BJ (cell line): ENCODE measurements at regions not wholly inside any gene's neighbourhood (a gene's known extent, or its start where the extent isn't known, plus 50 kb on each side); places are given as distances from the start of the nearest gene placed in this dataset.

ENCODE experiments used
- CTCF ChIA-PET: fragments of 350-600 bp; formaldehyde crosslinking; extraction: SDS; loops from one replicate; lab custom pipeline; 2021; ENCODE audit warnings: antibody characterized with exemption, inconsistent platforms; lab: Yijun Ruan, JAX
- POLR2A ChIA-PET: fragments of 300-600 bp; sonication (Branson Sonifier 250); formaldehyde crosslinking; extraction: SDS; loops from one replicate; lab custom pipeline; 2021; ENCODE audit warnings: antibody characterized with exemption; lab: Charles Lee
- DNase-seq: peaks from one replicate; pipeline ENCODE4 v3.0.0-alpha.2; 2011; ENCODE audit warnings: low read depth
- H3K27me3 ChIP-seq: 2 replicates; pipeline ENCODE4 v1.6.0; 2011; ENCODE audit warnings: low read length; ENCODE audit not compliant: control insufficient read depth, insufficient read depth
- H3K36me3 ChIP-seq: 2 replicates; pipeline ENCODE4 v1.5.1; 2011; ENCODE audit warnings: low read length; ENCODE audit not compliant: control insufficient read depth, insufficient read depth
- H3K4me3 ChIP-seq: 2 replicates; pipeline ENCODE4 v1.5.1; 2011; ENCODE audit warnings: low read depth, mild to moderate bottlenecking, control low read depth, low read length
- TF ChIP-seq, protein P1 (sequence below): IDR thresholded peaks from 2 replicates; pipeline ENCODE4 v1.5.1; 2011; ENCODE audit warnings: low read depth, mild to moderate bottlenecking, control low read depth, inconsistent platforms, low read length, moderate library complexity; ENCODE audit not compliant: insufficient read depth

GRCh38 chr5:40432836-40433235, 246.9 kb upstream of the PTGER4 start:
- Histone ChIP-seq H3K36me3 (no peaks in the 10 kb centered on the region), H3K4me3 (no peak overlapping the region), H3K27me3 (no peaks in the 10 kb centered on the region)
- CTCF ChIA-PET: no interaction called here
- POLR2A ChIA-PET: no interaction called here
- no peak for DNase-seq
- TF ChIP-seq, protein P1, sequence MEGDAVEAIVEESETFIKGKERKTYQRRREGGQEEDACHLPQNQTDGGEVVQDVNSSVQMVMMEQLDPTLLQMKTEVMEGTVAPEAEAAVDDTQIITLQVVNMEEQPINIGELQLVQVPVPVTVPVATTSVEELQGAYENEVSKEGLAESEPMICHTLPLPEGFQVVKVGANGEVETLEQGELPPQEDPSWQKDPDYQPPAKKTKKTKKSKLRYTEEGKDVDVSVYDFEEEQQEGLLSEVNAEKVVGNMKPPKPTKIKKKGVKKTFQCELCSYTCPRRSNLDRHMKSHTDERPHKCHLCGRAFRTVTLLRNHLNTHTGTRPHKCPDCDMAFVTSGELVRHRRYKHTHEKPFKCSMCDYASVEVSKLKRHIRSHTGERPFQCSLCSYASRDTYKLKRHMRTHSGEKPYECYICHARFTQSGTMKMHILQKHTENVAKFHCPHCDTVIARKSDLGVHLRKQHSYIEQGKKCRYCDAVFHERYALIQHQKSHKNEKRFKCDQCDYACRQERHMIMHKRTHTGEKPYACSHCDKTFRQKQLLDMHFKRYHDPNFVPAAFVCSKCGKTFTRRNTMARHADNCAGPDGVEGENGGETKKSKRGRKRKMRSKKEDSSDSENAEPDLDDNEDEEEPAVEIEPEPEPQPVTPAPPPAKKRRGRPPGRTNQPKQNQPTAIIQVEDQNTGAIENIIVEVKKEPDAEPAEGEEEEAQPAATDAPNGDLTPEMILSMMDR: no peak

DNA sequence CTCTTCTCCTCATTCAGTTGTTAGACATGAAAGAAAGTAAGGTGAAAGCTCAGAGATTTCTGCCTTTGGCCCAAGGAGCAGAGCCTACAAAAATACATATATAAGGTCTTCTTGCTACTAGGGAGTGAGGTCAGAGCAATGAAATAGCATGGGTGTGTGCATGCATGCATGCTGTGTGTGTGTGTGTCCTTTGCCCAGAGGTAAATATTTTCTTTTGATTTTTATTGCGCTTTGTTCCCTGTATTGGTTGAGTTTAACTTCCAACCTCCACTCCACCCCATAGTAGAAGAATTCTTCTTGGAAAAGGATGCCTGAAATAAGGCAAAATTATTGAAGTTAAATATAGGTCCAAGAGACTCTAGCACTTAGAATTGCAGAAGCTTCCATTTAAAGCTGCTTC, 248.0 kb upstream of the PTGER4 start:
- ChIA-PET CTCF (interaction anchor here (1.1 to 1.6 kb wide), 2 partner anchors 9 to 13 kb away, joined by 3 to 4 read pairs; no protein-coding TSS in a partner anchor), POLR2A (no interaction called here)
- H3K4me3 ChIP-seq: no peak overlapping the region
- no peaks in the 10 kb centered on the region for H3K36me3 ChIP-seq
- TF ChIP-seq, protein P1: no peak
- H3K27me3 ChIP-seq: no peaks in the 10 kb centered on the region
- DNase-seq: no peak

GRCh38 chr5:40430101-40430710, 249.5 kb upstream of the PTGER4 start:
- no peak for DNase-seq
- CTCF ChIA-PET: interaction anchor here (0.8 to 1.6 kb wide), 2 partner anchors 11 to 19 kb away, joined by 3 to 4 read pairs; no protein-coding TSS in a partner anchor
- TF ChIP-seq, protein P1: no peak
- no peaks in the 10 kb centered on the region for H3K27me3 ChIP-seq
- H3K36me3 ChIP-seq: no peaks in the 10 kb centered on the region
- H3K4me3 ChIP-seq: no peak overlapping the region
- POLR2A ChIA-PET: no interaction called here

DNA sequence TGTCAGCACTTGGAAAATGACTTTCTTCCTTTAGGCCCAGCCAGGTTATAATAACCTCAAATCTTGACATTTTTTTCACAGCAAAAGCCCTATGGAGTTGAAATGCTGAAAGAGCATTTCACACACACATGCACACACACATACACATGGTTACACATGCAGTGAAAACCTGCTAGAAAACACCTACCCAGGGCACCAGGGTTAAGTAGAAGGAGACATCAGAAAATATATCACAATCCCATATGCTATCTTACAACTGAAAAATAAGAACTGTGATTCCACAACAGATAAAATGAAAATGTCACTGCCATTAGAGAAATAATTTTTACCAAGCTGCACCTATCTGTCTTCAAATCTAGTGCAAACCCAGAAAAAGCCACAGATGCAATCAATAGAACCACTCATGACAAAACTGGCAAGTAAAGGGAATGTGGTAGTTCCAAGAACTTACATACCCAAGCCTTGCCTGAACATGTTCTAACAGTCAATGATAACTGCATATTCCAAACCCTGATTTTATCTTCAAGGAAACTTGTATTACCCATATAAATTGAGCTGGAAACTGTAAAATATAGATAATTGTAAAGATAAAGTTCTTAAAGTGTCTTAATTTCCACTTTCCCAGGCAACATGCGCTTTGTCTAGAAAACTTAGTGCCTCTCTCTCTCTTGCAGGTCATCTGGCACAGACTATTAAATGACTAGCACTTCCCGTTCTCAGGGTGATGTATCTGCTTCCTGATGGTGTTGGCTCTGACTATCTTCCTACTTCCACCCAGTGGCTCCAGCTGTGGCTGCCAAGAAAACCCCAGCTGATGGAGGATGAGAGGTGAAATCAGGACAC, 250.2 kb upstream of the PTGER4 start:
- POLR2A ChIA-PET: no interaction called here
- Histone ChIP-seq H3K36me3 (no peaks in the 10 kb centered on the region), H3K4me3 (no peak overlapping the region), H3K27me3 (no peaks in the 10 kb centered on the region)
- no peak for DNase-seq
- CTCF ChIA-PET: no interaction called here
- TF ChIP-seq, protein P1: no peak

GRCh38 chr5:40428815-40429214, 250.9 kb upstream of the PTGER4 start:
- TF ChIP-seq, protein P1: no peak
- no peaks in the 10 kb centered on the region for H3K36me3 ChIP-seq
- no peaks in the 10 kb centered on the region for H3K27me3 ChIP-seq
- H3K4me3 ChIP-seq: no peak overlapping the region
- POLR2A ChIA-PET: no interaction called here
- CTCF ChIA-PET: no interaction called here
- no peak for DNase-seq
